ENCODE measurements at regions not wholly inside any gene's neighbourhood (a gene's known extent, or its start where the extent isn't known, plus 50 kb on each side); places are given as distances from the start of the nearest gene placed in this dataset.

GRCh38 chr4:127249767-127250108, 383.0 kb upstream of the INTU start:
- DNase-seq (ENCODE audit: low read depth, low spot score): no peak
- Histone ChIP-seq H3K4me3 (replicated peaks in 1 of 3; ENCODE audit: insufficient read depth in 1 of 3, low read depth in 1 of 3, low read length in 3 of 3) (no peak overlapping the region), H3K27me3 (ENCODE audit: control insufficient read depth in 2 of 2, insufficient read depth in 2 of 2, low read length in 2 of 2) (no peaks in the 10 kb centered on the region), H3K27ac (ENCODE audit: insufficient read depth, low read depth, low read length) (no peak overlapping the region), H3K4me1 (ENCODE audit: control insufficient read depth, extremely low read depth, insufficient read depth, low read length) (no peaks in the 10 kb centered on the region), H4K20me1 (replicated peaks; ENCODE audit: control insufficient read depth, extremely low read depth, insufficient read depth, low read length) (no peaks in the 10 kb centered on the region), H3K9me1 (replicated peaks; ENCODE audit: control insufficient read depth, extremely low read depth, insufficient read depth, low read length) (no peaks in the 10 kb centered on the region), H2AFZ (ENCODE audit: low read depth, low read length) (no peak overlapping the region), H3K36me3 (ENCODE audit: control insufficient read depth in 2 of 2, extremely low read depth in 1 of 2, insufficient read depth in 2 of 2, low read length in 2 of 2) (no peaks in the 10 kb centered on the region), H3K9me3 (replicated peaks; ENCODE audit: control insufficient read depth, insufficient read depth, low read length) (peaks cover 6% of the 10 kb centered on the region), H3K4me2 (ENCODE audit: insufficient read depth, low read length) (no peak overlapping the region), H3K79me2 (ENCODE audit: control insufficient read depth, insufficient read depth, low read length) (no peaks in the 10 kb centered on the region), H3K9ac (replicated peaks; ENCODE audit: extremely low read depth, insufficient read depth, low read length) (no peak overlapping the region)
- no TSS peak for BruUV-seq (replicated peaks)
- ChIA-PET CTCF (no interaction called here), POLR2A (no interaction called here)
- dilution Hi-C loops (cut with MboI; ENCODE audit: extremely low pct_ligation_motif_present, low sequenced_read_pairs): no loop called here
- FAIRE-seq: no peak
- intact Hi-C loops (cut with micrococcal nuclease): no loop called here
- TF ChIP-seq POLR2A (IDR thresholded peaks at IDR 0.05; ENCODE audit: low read depth, low read length): no peak
- TF ChIP-seq EZH2 (IDR thresholded peaks at IDR 0.05; ENCODE audit: borderline replicate concordance, low read depth, low read length, severe bottlenecking): no peak
- TF ChIP-seq GATA2 (IDR thresholded peaks at IDR 0.05; ENCODE audit: insufficient read depth, insufficient read length, low read depth, low read length): no peak
- TF ChIP-seq POLR2AphosphoS5 (IDR thresholded peaks at IDR 0.05; ENCODE audit: insufficient read depth, low read depth, low read length): no peak
- TF ChIP-seq MYC (IDR thresholded peaks at IDR 0.05; ENCODE audit: low read depth, low read length): no peak
- no peak for TF ChIP-seq CTCF (IDR thresholded peaks at IDR 0.05; ENCODE audit: extremely low read depth in 1 of 2, insufficient read depth in 1 of 2, low read depth in 1 of 2, low read length in 2 of 2)
- no peak for TF ChIP-seq JUN (IDR thresholded peaks at IDR 0.05; ENCODE audit: borderline replicate concordance, insufficient read depth, insufficient read length, low read depth)
- TF ChIP-seq MAX (IDR thresholded peaks at IDR 0.05; ENCODE audit: insufficient read depth, insufficient read length): no peak
- no peak for TF ChIP-seq FOS (IDR thresholded peaks at IDR 0.05; ENCODE audit: borderline replicate concordance, insufficient read depth, low read length)
